ENCODE measurements at regions not wholly inside any gene's neighbourhood (a gene's known extent, or its start where the extent isn't known, plus 50 kb on each side); places are given as distances from the start of the nearest gene placed in this dataset.

DNA sequence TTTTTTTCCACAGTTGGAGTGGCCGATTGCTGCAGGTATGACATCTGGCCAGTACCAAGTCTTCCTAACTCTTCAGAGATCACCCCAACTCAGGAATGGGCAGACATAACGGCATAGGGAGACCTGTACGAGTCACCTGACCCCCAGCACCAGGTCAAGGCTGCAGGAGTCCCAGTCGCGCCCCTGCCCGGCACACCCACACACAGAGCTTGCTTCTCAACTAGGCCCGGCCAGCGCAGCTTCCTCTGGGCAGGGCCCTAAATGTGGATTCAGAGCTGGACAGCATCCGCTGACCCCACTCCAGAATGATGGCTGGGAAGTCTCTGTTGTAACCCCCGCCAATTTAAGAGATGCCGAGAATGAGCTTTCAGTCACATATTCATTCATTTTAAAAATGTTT lies 58.8 kb upstream of the CLDN14 start (continued):
- TF ChIP-seq HNF4G (IDR thresholded peaks at IDR 0.05) (no peak), REST (IDR thresholded peaks at IDR 0.05) (no peak), JUND (IDR thresholded peaks at IDR 0.05) (no peak), RXRA (IDR thresholded peaks at IDR 0.05) (no peak), NR2F2 (IDR thresholded peaks at IDR 0.05) (no peak), TAF1 (conservative IDR thresholded peaks at IDR 0.05) (no peak), MAX (IDR thresholded peaks at IDR 0.05) (no peak), HNF4A (conservative IDR thresholded peaks at IDR 0.05) (no peak)

DNA sequence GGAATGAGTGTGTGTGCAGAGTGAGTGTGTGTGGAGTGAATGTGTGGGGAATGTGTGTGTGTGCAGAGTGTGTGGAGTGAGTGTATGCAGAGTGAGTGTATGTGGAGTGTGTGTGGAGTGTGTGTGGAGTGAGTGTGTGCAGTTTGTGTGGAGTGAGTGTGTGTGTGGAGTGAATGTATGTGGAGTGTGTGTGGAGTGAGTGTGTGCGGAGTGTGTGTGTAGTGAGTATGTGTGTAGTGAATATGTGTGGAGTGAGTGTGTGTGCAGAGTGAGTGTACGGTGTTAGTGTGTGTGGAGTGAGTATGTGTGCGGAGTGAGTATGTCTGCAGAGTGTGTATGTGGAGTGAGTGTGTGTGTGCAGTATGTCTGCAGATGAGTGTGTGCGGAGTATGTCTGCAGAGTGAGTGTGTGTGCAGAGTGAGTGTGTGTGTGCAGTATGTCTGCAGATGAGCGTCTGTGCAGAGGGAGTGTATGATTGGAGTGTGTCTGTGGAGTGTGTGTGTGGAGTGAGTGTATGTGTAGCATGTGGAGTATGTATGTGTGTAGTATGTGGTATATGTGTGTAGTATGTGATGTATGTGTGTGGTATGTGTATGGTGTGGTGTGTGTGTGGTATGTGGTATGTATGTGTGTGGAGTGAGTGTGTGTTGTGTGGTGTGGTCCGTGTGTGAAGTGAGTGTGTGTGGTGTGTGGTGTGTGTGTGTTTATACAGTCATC lies 59.7 kb upstream of the CLDN14 start:
- 87% methylated on average over 6 of the region's 6 CpGs for WGBS
- no peak overlapping the region for H3K9ac ChIP-seq (ENCODE audit: low read depth in 1 of 2, low read length in 2 of 2)
- TF ChIP-seq NR2F2 (IDR thresholded peaks at IDR 0.05) (no peak), ATF3 (IDR thresholded peaks at IDR 0.05) (no peak), RXRA (IDR thresholded peaks at IDR 0.05) (no peak), TAF1 (conservative IDR thresholded peaks at IDR 0.05) (no peak), FOXA2 (IDR thresholded peaks at IDR 0.05) (no peak), HNF4A (conservative IDR thresholded peaks at IDR 0.05) (no peak), ZBTB33 (IDR thresholded peaks at IDR 0.05) (no peak), EGR1 (IDR thresholded peaks at IDR 0.05; ENCODE audit: low read depth in 2 of 2) (no peak), HNF4G (IDR thresholded peaks at IDR 0.05) (no peak)
- H3K27ac ChIP-seq (ENCODE audit: low read depth in 1 of 2, low read length in 2 of 2): no peak overlapping the region
- H3K9me3 ChIP-seq (ENCODE audit: control insufficient read depth in 4 of 4, low read length in 3 of 4): no peaks in the 10 kb centered on the region
- H3K4me1 ChIP-seq (ENCODE audit: control insufficient read depth in 4 of 4, insufficient read depth in 4 of 4, low read length in 3 of 4): peaks cover 6 to 15% (median 11%) of the 10 kb centered on the region in 4 donors
- no peaks in the 10 kb centered on the region for H3K27me3 ChIP-seq (ENCODE audit: control insufficient read depth in 4 of 4, insufficient read depth in 4 of 4, low read length in 3 of 4)
- DNase-seq (ENCODE audit: low spot score): no peak
- H3K4me3 ChIP-seq (ENCODE audit: low read depth in 1 of 3, low read length in 3 of 3): no peak overlapping the region
- no peaks in the 10 kb centered on the region for H3K36me3 ChIP-seq (ENCODE audit: control insufficient read depth in 4 of 4, insufficient read depth in 3 of 4, low read depth in 1 of 4, low read length in 3 of 4)

- no peaks in the 10 kb centered on the region for H3K9me3 ChIP-seq (ENCODE audit: control insufficient read depth in 4 of 4, low read length in 3 of 4)
- H3K4me3 ChIP-seq (ENCODE audit: low read depth in 1 of 3, low read length in 3 of 3): no peak overlapping the region
- H3K36me3 ChIP-seq (ENCODE audit: control insufficient read depth in 4 of 4, insufficient read depth in 3 of 4, low read depth in 1 of 4, low read length in 3 of 4): no peaks in the 10 kb centered on the region
- H3K27ac ChIP-seq (ENCODE audit: low read depth in 1 of 2, low read length in 2 of 2): no peak overlapping the region
- no peaks in the 10 kb centered on the region for H3K27me3 ChIP-seq (ENCODE audit: control insufficient read depth in 4 of 4, insufficient read depth in 4 of 4, low read length in 3 of 4)
- no peak for DNase-seq (ENCODE audit: low spot score)
- no peak overlapping the region for H3K9ac ChIP-seq (ENCODE audit: low read depth in 1 of 2, low read length in 2 of 2)
- H3K4me1 ChIP-seq (ENCODE audit: control insufficient read depth in 4 of 4, insufficient read depth in 4 of 4, low read length in 3 of 4): peaks cover 7 to 26% (median 23%) of the 10 kb centered on the region in 4 donors
- TF ChIP-seq REST (IDR thresholded peaks at IDR 0.05) (no peak), RXRA (IDR thresholded peaks at IDR 0.05) (no peak), MAX (IDR thresholded peaks at IDR 0.05) (no peak), CTCF (IDR thresholded peaks at IDR 0.05; ENCODE audit: low read depth, low read length, missing input control) (no peak), ZBTB33 (IDR thresholded peaks at IDR 0.05) (no peak), HNF4A (conservative IDR thresholded peaks at IDR 0.05) (no peak), FOXA2 (IDR thresholded peaks at IDR 0.05) (no peak), RAD21 (IDR thresholded peaks at IDR 0.05) (no peak)
Measured at GRCh38 chr21:36540700-36541099, 60.8 kb upstream of the CLDN14 start.

Data from liver (tissue), 8 donors.